Adipocyte (in vitro differentiated cells): ENCODE measurements at regions not wholly inside any gene's neighbourhood (a gene's known extent, or its start where the extent isn't known, plus 50 kb on each side); places are given as distances from the start of the nearest gene placed in this dataset.

Source experiments
- DNase-seq: peaks from one replicate; pipeline ENCODE4 v3.0.0-alpha.2; 2015; ENCODE audit warnings: low read depth
- H3K27me3 ChIP-seq: replicated peaks from 2 replicates; pipeline ENCODE4 v1.7.0; 2013; ENCODE audit warnings: mild to moderate bottlenecking, low read length, moderate library complexity; ENCODE audit not compliant: control insufficient read depth, insufficient read depth
- H3K36me3 ChIP-seq: 2 replicates; pipeline ENCODE4 v1.7.0; 2013; ENCODE audit warnings: low read length, mild to moderate bottlenecking, moderate library complexity; ENCODE audit not compliant: control insufficient read depth, insufficient read depth, severe bottlenecking
- H3K4me1 ChIP-seq: 2 replicates; pipeline ENCODE4 v1.7.0; 2013; ENCODE audit warnings: mild to moderate bottlenecking, low read length, moderate library complexity; ENCODE audit not compliant: control insufficient read depth, insufficient read depth
- H3K4me3 ChIP-seq: 2 replicates; pipeline ENCODE4 v1.7.0; 2013; ENCODE audit warnings: mild to moderate bottlenecking, low read length, moderate library complexity
- H3K9ac ChIP-seq: 2 replicates; pipeline ENCODE4 v1.7.0; 2013; ENCODE audit warnings: mild to moderate bottlenecking, low read length, moderate library complexity
- H3K9me3 ChIP-seq: 2 replicates; pipeline ENCODE4 v1.7.0; 2013; ENCODE audit warnings: mild to moderate bottlenecking, low read length, moderate library complexity; ENCODE audit not compliant: control insufficient read depth

- Histone ChIP-seq H3K9ac (no peak overlapping the region), H3K9me3 (no peaks in the 10 kb centered on the region), H3K4me3 (no peak overlapping the region), H3K27me3 (peaks cover 6% of the 10 kb centered on the region), H3K36me3 (no peaks in the 10 kb centered on the region), H3K4me1 (peaks cover 13% of the 10 kb centered on the region)
- no peak for DNase-seq
Measured at GRCh38 chr4:110962616-110963015, 339.7 kb upstream of the PITX2 start.

GRCh38 chr4:110963662-110964280 lies 340.9 kb upstream of the PITX2 start:
- Histone ChIP-seq H3K9ac (no peak overlapping the region), H3K27me3 (peaks cover 6% of the 10 kb centered on the region), H3K9me3 (no peaks in the 10 kb centered on the region), H3K4me1 (peaks cover 9% of the 10 kb centered on the region), H3K4me3 (no peak overlapping the region), H3K36me3 (no peaks in the 10 kb centered on the region)
- no peak for DNase-seq

GRCh38 chr4:110967936-110968335 lies 345.1 kb upstream of the PITX2 start:
- no peak for DNase-seq
- no peaks in the 10 kb centered on the region for H3K4me1 ChIP-seq
- H3K27me3 ChIP-seq = peaks cover 10% of the 10 kb centered on the region
- no peak overlapping the region for H3K9ac ChIP-seq
- H3K36me3 ChIP-seq = no peaks in the 10 kb centered on the region
- no peak overlapping the region for H3K4me3 ChIP-seq
- H3K9me3 ChIP-seq = no peaks in the 10 kb centered on the region

GRCh38 chr4:110970642-110971041 lies 347.8 kb upstream of the PITX2 start:
- H3K27me3 ChIP-seq = peaks cover 5% of the 10 kb centered on the region
- DNase-seq = peak; percentile 40
- H3K9me3 ChIP-seq = no peaks in the 10 kb centered on the region
- no peak overlapping the region for H3K9ac ChIP-seq
- no peak overlapping the region for H3K4me3 ChIP-seq
- H3K4me1 ChIP-seq = no peaks in the 10 kb centered on the region
- no peaks in the 10 kb centered on the region for H3K36me3 ChIP-seq

- Histone ChIP-seq H3K36me3 (no peaks in the 10 kb centered on the region), H3K4me1 (peaks cover 4% of the 10 kb centered on the region), H3K9ac (no peak overlapping the region), H3K9me3 (no peaks in the 10 kb centered on the region), H3K27me3 (peaks cover 5% of the 10 kb centered on the region), H3K4me3 (no peak overlapping the region)
- DNase-seq = peak; percentile 15
Measured at GRCh38 chr4:110975338-110975737, 352.5 kb upstream of the PITX2 start.

GRCh38 chr4:110977554-110977953 lies 354.7 kb upstream of the PITX2 start:
- Histone ChIP-seq H3K36me3 (no peaks in the 10 kb centered on the region), H3K4me3 (no peak overlapping the region), H3K4me1 (peaks cover 11% of the 10 kb centered on the region), H3K9me3 (no peaks in the 10 kb centered on the region), H3K9ac (no peak overlapping the region), H3K27me3 (peaks cover 5% of the 10 kb centered on the region)
- no peak for DNase-seq

GRCh38 chr4:110978761-110979160 lies 355.9 kb upstream of the PITX2 start:
- H3K36me3 ChIP-seq = no peaks in the 10 kb centered on the region
- no peak for DNase-seq
- H3K27me3 ChIP-seq = no peaks in the 10 kb centered on the region
- H3K4me3 ChIP-seq = no peak overlapping the region
- H3K4me1 ChIP-seq = peaks cover 13% of the 10 kb centered on the region
- H3K9me3 ChIP-seq = no peaks in the 10 kb centered on the region
- no peak overlapping the region for H3K9ac ChIP-seq

GRCh38 chr4:110982486-110982885 lies 359.6 kb upstream of the PITX2 start:
- no peaks in the 10 kb centered on the region for H3K36me3 ChIP-seq
- H3K9me3 ChIP-seq = no peaks in the 10 kb centered on the region
- no peaks in the 10 kb centered on the region for H3K27me3 ChIP-seq
- no peak overlapping the region for H3K9ac ChIP-seq
- no peak overlapping the region for H3K4me3 ChIP-seq
- peaks cover 12% of the 10 kb centered on the region for H3K4me1 ChIP-seq
- DNase-seq = peak; percentile 24

GRCh38 chr4:110988722-110989121 lies 365.8 kb upstream of the PITX2 start:
- Histone ChIP-seq H3K4me3 (no peak overlapping the region), H3K4me1 (peaks cover 3% of the 10 kb centered on the region), H3K9ac (no peak overlapping the region), H3K27me3 (no peaks in the 10 kb centered on the region), H3K36me3 (no peaks in the 10 kb centered on the region), H3K9me3 (no peaks in the 10 kb centered on the region)
- no peak for DNase-seq

- H3K9ac ChIP-seq = no peak overlapping the region
- H3K36me3 ChIP-seq = no peaks in the 10 kb centered on the region
- H3K4me1 ChIP-seq = peaks cover 3% of the 10 kb centered on the region
- H3K4me3 ChIP-seq = no peak overlapping the region
- H3K9me3 ChIP-seq = no peaks in the 10 kb centered on the region
- no peak for DNase-seq
- no peaks in the 10 kb centered on the region for H3K27me3 ChIP-seq
Measured at GRCh38 chr4:110989125-110989524, 366.2 kb upstream of the PITX2 start.

- Histone ChIP-seq H3K4me1 (no peaks in the 10 kb centered on the region), H3K9me3 (no peaks in the 10 kb centered on the region), H3K9ac (no peak overlapping the region), H3K4me3 (no peak overlapping the region), H3K27me3 (no peaks in the 10 kb centered on the region), H3K36me3 (no peaks in the 10 kb centered on the region)
- no peak for DNase-seq
Measured at GRCh38 chr4:110994781-110995180, 371.9 kb upstream of the PITX2 start.

GRCh38 chr4:110998320-110998719 lies 375.4 kb upstream of the PITX2 start:
- no peaks in the 10 kb centered on the region for H3K27me3 ChIP-seq
- no peak for DNase-seq
- no peak overlapping the region for H3K4me3 ChIP-seq
- no peaks in the 10 kb centered on the region for H3K36me3 ChIP-seq
- H3K9me3 ChIP-seq = no peaks in the 10 kb centered on the region
- H3K4me1 ChIP-seq = no peaks in the 10 kb centered on the region
- no peak overlapping the region for H3K9ac ChIP-seq
